Right lobe of liver (tissue), 6 donors: ENCODE measurements at regions not wholly inside any gene's neighbourhood (a gene's known extent, or its start where the extent isn't known, plus 50 kb on each side); places are given as distances from the start of the nearest gene placed in this dataset.

Source experiments
- ATAC-seq, 4 donors: fragments of 200-7000 bp; cut with Tn5 transposase; one replicate each; pipeline ENCODE4 v1.9.1; 2020; ENCODE audit warnings: mild to moderate bottlenecking in 4 of 4, moderate library complexity in 4 of 4
- DNase-seq, 3 donors: peaks; one replicate each; pipeline ENCODE4 v3.0.0-alpha.2; 2020
- H3K27ac ChIP-seq, 3 donors: fragments of 200-600 bp; one replicate each; pipeline ENCODE4 v1.8.0; 2022
- H3K27me3 ChIP-seq, 2 donors: fragments of 200-600 bp; one replicate each; pipeline ENCODE4 v1.8.0; 2022
- H3K36me3 ChIP-seq, 4 donors: fragments of 200-600 bp; sonication (generic) in 1 of 4; one replicate each; pipeline versions ENCODE4 v1.5.1 to v1.8.0; 2017 to 2022; ENCODE audit warnings: control low read depth in 1 of 4
- H3K4me1 ChIP-seq, 4 donors: fragments of 200-600 bp; sonication (generic) in 1 of 4; one replicate each; pipeline versions ENCODE4 v1.5.1 to v1.8.0; 2017 to 2022; ENCODE audit warnings: control low read depth in 1 of 4
- H3K4me3 ChIP-seq, 3 donors: fragments of 200-600 bp; one replicate each; pipeline ENCODE4 v1.8.0; 2022
- H3K9me3 ChIP-seq, 4 donors: fragments of 200-600 bp; sonication (generic) in 1 of 4; one replicate each; pipeline versions ENCODE4 v1.5.1 to v1.8.0; 2017 to 2022; ENCODE audit warnings: control low read depth in 1 of 4
- CTCF ChIP-seq, 4 donors: fragments of 200-600 bp in 3 of 4; fragments of 450-650 bp in 1 of 4; IDR thresholded peaks; one replicate each; pipeline versions ENCODE4 v1.5.1 to v1.8.0; 2016 to 2022; ENCODE audit warnings: antibody characterized with exemption in 4 of 4, mild to moderate bottlenecking in 2 of 4
- POLR2A ChIP-seq: fragments of 450-650 bp; IDR thresholded peaks from one replicate; pipeline ENCODE4 v1.6.1; 2017; ENCODE audit warnings: antibody characterized with exemption, mild to moderate bottlenecking
- WGBS: methylation state at CpG from one replicate; pipeline ENCODE4 v1.1.6; 2018; ENCODE audit warnings: low coverage, low lambda C conversion rate; ENCODE audit not compliant: insufficient coverage; ENCODE audit errors: missing lambda C conversion rate; 5-methylcytosine and 5-hydroxymethylcytosine counted together
- intact Hi-C, 2 donors: fragments of 100-400 bp; cut with DNase I; formaldehyde crosslinking; loops; one replicate each; pipeline versions ENCODE4 v1.11.2 to v1.14.1; 2022
- donor health status: DM: no; HTN: yes; CAD: no.
- donor health status: DM: no; HTN: no; CAD: no.
- donor health status: DM: no; HTN: no; CAD: no.
- donor health status: DM: no; HTN: yes; CAD: no.
- donor health status: DM: no; HTN: yes; CAD: no.

- Histone ChIP-seq H3K27ac (no peak overlapping the region), H3K4me3 (no peak overlapping the region), H3K36me3 (no peaks in the 10 kb centered on the region), H3K4me1 (no peaks in the 10 kb centered on the region), H3K9me3 (no peaks in the 10 kb centered on the region), H3K27me3 (no peaks in the 10 kb centered on the region)
- TF ChIP-seq CTCF (IDR thresholded peaks at IDR 0.05), result peak in 1 of 4 donors; percentile 17
- no peak for TF ChIP-seq POLR2A
- WGBS, result 79% methylated on average over 2 of the region's 2 CpGs
- DNase-seq (no peak), ATAC-seq (no peak)
- intact Hi-C loops, result no loop called here
Observed at GRCh38 chr13:64819081-64819480, 2411.1 kb downstream of the PCDH9 start.

- Histone ChIP-seq H3K27ac (no peak overlapping the region), H3K4me3 (no peak overlapping the region), H3K9me3 (no peaks in the 10 kb centered on the region), H3K36me3 (no peaks in the 10 kb centered on the region), H3K4me1 (no peaks in the 10 kb centered on the region), H3K27me3 (no peaks in the 10 kb centered on the region)
- WGBS, result 54% methylated on average over 3 of the region's 3 CpGs
- TF ChIP-seq CTCF (IDR thresholded peaks at IDR 0.05) (no peak), POLR2A (no peak)
- ATAC-seq (no peak), DNase-seq (no peak)
- intact Hi-C loops, result no loop called here
Observed at GRCh38 chr13:64817691-64818090, 2412.4 kb downstream of the PCDH9 start.

- no peaks in the 10 kb centered on the region for H3K9me3 ChIP-seq
Observed at GRCh38 chr13:64810750-64811149, 2419.4 kb downstream of the PCDH9 start.

GRCh38 chr13:64808704-64809103 lies 2421.4 kb downstream of the PCDH9 start:
- Histone ChIP-seq H3K27me3 (no peaks in the 10 kb centered on the region), H3K4me3 (no peak overlapping the region), H3K4me1 (no peaks in the 10 kb centered on the region), H3K9me3 (no peaks in the 10 kb centered on the region), H3K27ac (no peak overlapping the region), H3K36me3 (no peaks in the 10 kb centered on the region)
- ATAC-seq (no peak), DNase-seq (no peak)
- 86% methylated on average over 1 of the region's 4 CpGs for WGBS
- intact Hi-C loops, result no loop called here
- TF ChIP-seq CTCF (IDR thresholded peaks at IDR 0.05), result no peak
- no peak for TF ChIP-seq POLR2A

More at GRCh38 chr13:64810750-64811149, 2419.4 kb downstream of the PCDH9 start:
- H3K4me3 ChIP-seq, result no peak overlapping the region
- no peaks in the 10 kb centered on the region for H3K4me1 ChIP-seq
- intact Hi-C loops, result no loop called here
- H3K27me3 ChIP-seq, result no peaks in the 10 kb centered on the region
- TF ChIP-seq POLR2A (no peak), CTCF (IDR thresholded peaks at IDR 0.05) (no peak)
- no peaks in the 10 kb centered on the region for H3K36me3 ChIP-seq
- ATAC-seq (no peak), DNase-seq (no peak)
- 58% methylated on average over 3 of the region's 3 CpGs for WGBS
- H3K27ac ChIP-seq, result no peak overlapping the region

- WGBS, result 43% methylated on average over 4 of the region's 4 CpGs
- H3K4me3 ChIP-seq, result no peak overlapping the region
- DNase-seq (no peak), ATAC-seq (no peak)
- intact Hi-C loops, result no loop called here
- TF ChIP-seq POLR2A (no peak), CTCF (IDR thresholded peaks at IDR 0.05) (no peak)
- H3K9me3 ChIP-seq, result no peaks in the 10 kb centered on the region
- H3K36me3 ChIP-seq, result no peaks in the 10 kb centered on the region
- no peaks in the 10 kb centered on the region for H3K4me1 ChIP-seq
- no peaks in the 10 kb centered on the region for H3K27me3 ChIP-seq
- no peak overlapping the region for H3K27ac ChIP-seq
Observed at GRCh38 chr13:64801768-64802167, 2428.4 kb downstream of the PCDH9 start.
